Epithelial cell of esophagus (primary cell): ENCODE measurements at regions not wholly inside any gene's neighbourhood (a gene's known extent, or its start where the extent isn't known, plus 50 kb on each side); places are given as distances from the start of the nearest gene placed in this dataset.

Experiments
- DNase-seq: peaks from one replicate; pipeline ENCODE4 v3.0.0; 2010; ENCODE audit warnings: low read depth
- H3K4me3 ChIP-seq: 2 replicates; pipeline ENCODE4 v1.5.1; 2011; ENCODE audit warnings: mild to moderate bottlenecking, low read length, control low read depth
- CTCF ChIP-seq: IDR thresholded peaks from 2 replicates; pipeline ENCODE4 v1.5.1; 2011; ENCODE audit warnings: low read depth, mild to moderate bottlenecking, low read length, control low read depth, inconsistent platforms; ENCODE audit not compliant: insufficient read depth; ENCODE audit errors: missing control alignments

- no peak for TF ChIP-seq CTCF
- DNase-seq: peak; percentile 72
- no peak overlapping the region for H3K4me3 ChIP-seq
Observed at GRCh38 chr13:40398065-40398464, 268.4 kb downstream of the FOXO1 start.

DNA sequence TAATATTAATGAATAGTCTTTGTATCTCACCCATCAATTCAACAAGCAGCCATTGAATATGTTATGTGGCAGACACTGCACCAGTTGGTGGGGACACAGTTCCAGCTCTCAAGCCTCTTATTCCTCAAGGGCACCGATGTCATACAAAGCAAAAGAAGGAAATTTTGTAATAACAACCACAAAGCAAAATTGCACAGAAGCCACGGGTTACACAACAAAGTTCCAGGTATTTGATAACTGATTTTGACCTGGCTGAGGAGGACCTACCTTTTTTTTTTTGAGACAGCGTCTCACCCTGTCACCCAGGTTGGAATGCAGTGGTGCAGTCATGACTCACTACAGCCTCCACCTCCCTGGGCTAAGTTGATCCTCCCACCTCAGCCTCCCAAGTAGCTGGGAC is 266.7 kb downstream of the FOXO1 start:
- no peak overlapping the region for H3K4me3 ChIP-seq

GRCh38 chr13:40401911-40402776 is 264.3 kb downstream of the FOXO1 start:
- no peak for TF ChIP-seq CTCF
- no peak overlapping the region for H3K4me3 ChIP-seq
- DNase-seq: peak; percentile 90

More for the DNA sequence above, 266.7 kb downstream of the FOXO1 start:
- TF ChIP-seq CTCF: no peak
- no peak for DNase-seq

GRCh38 chr13:40402931-40403431 is 263.5 kb downstream of the FOXO1 start:
- H3K4me3 ChIP-seq: no peak overlapping the region
- TF ChIP-seq CTCF: no peak
- DNase-seq: peak; percentile 47

- TF ChIP-seq CTCF: no peak
- no peak for DNase-seq
- H3K4me3 ChIP-seq: no peak overlapping the region
Observed at GRCh38 chr13:40403509-40404241, 262.8 kb downstream of the FOXO1 start.

- no peak for TF ChIP-seq CTCF
- no peak overlapping the region for H3K4me3 ChIP-seq
- no peak for DNase-seq
Observed at GRCh38 chr13:40404407-40404806, 262.0 kb downstream of the FOXO1 start.
